KBM-7 (cell line): ENCODE measurements at regions not wholly inside any gene's neighbourhood (a gene's known extent, or its start where the extent isn't known, plus 50 kb on each side); places are given as distances from the start of the nearest gene placed in this dataset.

Source experiments
- DNase-seq: peaks from one replicate; pipeline ENCODE4 v3.0.0-alpha.2; 2015
- in situ Hi-C: fragments of 300-500 bp; cut with MboI; formaldehyde crosslinking; loops from 2 replicates; pipeline ENCODE4 v1.14.3; 2020; ENCODE audit warnings: low sequenced_read_pairs, low pct_unique_long_range_greater_than_20kb, mixed read lengths

- in situ Hi-C loops: no loop called here
- no peak for DNase-seq
These were observed 65.4 kb downstream of the UBIAD1 start for GRCh38 chr1:11338284-11338924.

- in situ Hi-C loops: no loop called here
- no peak for DNase-seq
These were observed 66.6 kb downstream of the UBIAD1 start for GRCh38 chr1:11339346-11340232.

- in situ Hi-C loops: no loop called here
- no peak for DNase-seq
These were observed 67.2 kb downstream of the UBIAD1 start for GRCh38 chr1:11340233-11340632.

GRCh38 chr1:11341901-11342552 is 69.0 kb downstream of the UBIAD1 start:
- in situ Hi-C loops: no loop called here
- DNase-seq: no peak

- no peak for DNase-seq
These were observed 69.6 kb downstream of the UBIAD1 start for GRCh38 chr1:11342621-11343032.

GRCh38 chr1:11345971-11346715 is 73.1 kb downstream of the UBIAD1 start:
- in situ Hi-C loops: no loop called here
- DNase-seq: no peak

More at GRCh38 chr1:11342621-11343032, 69.6 kb downstream of the UBIAD1 start:
- in situ Hi-C loops: no loop called here

GRCh38 chr1:11350265-11350664 is 77.3 kb downstream of the UBIAD1 start:
- in situ Hi-C loops: no loop called here
- DNase-seq: no peak

GRCh38 chr1:11352058-11352715 is 79.2 kb downstream of the UBIAD1 start:
- in situ Hi-C loops: no loop called here
- no peak for DNase-seq

- in situ Hi-C loops: no loop called here
- no peak for DNase-seq
These were observed 80.1 kb downstream of the UBIAD1 start for GRCh38 chr1:11352816-11353799.

- in situ Hi-C loops: no loop called here
- no peak for DNase-seq
These were observed 82.0 kb downstream of the UBIAD1 start for GRCh38 chr1:11354893-11355553.

GRCh38 chr1:11355559-11356475 is 82.8 kb downstream of the UBIAD1 start:
- in situ Hi-C loops: no loop called here
- no peak for DNase-seq

- in situ Hi-C loops: no loop called here
These were observed 84.3 kb downstream of the UBIAD1 start for GRCh38 chr1:11357276-11357675.

GRCh38 chr1:11358984-11359383 is 86.0 kb downstream of the UBIAD1 start:
- no peak for DNase-seq
- in situ Hi-C loops: no loop called here

More at GRCh38 chr1:11357276-11357675, 84.3 kb downstream of the UBIAD1 start:
- no peak for DNase-seq

GRCh38 chr1:11362547-11363021 is 89.6 kb downstream of the UBIAD1 start:
- DNase-seq: no peak
- in situ Hi-C loops: no loop called here

- in situ Hi-C loops: no loop called here
- DNase-seq: peak; percentile 42
These were observed 91.2 kb downstream of the UBIAD1 start for GRCh38 chr1:11364170-11364569.

GRCh38 chr1:11365744-11366387 is 92.9 kb downstream of the UBIAD1 start:
- no peak for DNase-seq
- in situ Hi-C loops: no loop called here
